Middle frontal gyrus (tissue), 1 donor: ENCODE measurements at regions not wholly inside any gene's neighbourhood (a gene's known extent, or its start where the extent isn't known, plus 50 kb on each side); places are given as distances from the start of the nearest gene placed in this dataset.

Experiments used
- DNase-seq: peaks from one replicate; pipeline ENCODE4 v3.0.0-alpha.2; 2015; ENCODE audit warnings: low spot score; ENCODE audit errors: extremely low spot score

- no peak for DNase-seq
Measured at GRCh38 chr21:41671859-41672542, 94.9 kb downstream of the RIPK4 start.

- DNase-seq, result no peak
Measured at GRCh38 chr21:41671212-41671762, 95.6 kb downstream of the RIPK4 start.

DNA sequence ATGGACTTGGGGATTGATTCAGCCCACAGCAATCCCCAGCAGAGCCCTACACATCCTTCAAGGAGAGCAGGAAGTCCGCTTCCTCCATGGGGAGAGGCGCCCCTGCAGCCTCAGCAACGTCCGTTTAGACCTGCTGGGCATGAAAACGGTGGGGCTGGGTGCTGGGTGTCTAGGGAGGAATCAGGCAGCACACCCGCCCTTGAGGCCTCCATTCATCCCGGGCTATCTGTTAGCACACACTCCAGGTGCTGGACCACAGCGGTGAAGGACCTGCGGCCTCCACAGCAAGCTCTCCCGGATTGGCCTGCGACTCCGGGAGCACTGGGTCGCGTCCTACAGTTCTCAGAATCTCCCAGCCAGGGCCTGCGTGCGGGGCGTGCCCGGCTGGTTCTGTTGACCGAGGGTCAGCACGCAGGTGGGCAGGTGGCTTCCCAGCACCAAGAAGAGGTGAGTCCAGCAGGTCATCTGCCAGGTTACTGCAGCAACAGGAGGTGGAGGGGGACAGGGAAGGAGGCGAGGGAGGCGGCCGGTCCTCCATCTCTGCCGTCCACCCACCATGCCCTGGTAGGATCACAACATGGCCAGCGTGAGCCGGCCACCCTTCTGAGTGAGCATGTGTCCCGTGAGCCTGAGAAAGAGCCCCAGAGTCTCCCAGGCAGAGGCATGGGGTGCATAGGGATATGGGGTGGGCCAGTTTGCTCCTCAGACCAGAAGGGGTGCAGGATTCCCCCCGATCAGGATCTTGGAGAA, 96.6 kb downstream of the RIPK4 start:
- no peak for DNase-seq

- no peak for DNase-seq
Measured at GRCh38 chr21:41669533-41669830, 97.4 kb downstream of the RIPK4 start.

DNA sequence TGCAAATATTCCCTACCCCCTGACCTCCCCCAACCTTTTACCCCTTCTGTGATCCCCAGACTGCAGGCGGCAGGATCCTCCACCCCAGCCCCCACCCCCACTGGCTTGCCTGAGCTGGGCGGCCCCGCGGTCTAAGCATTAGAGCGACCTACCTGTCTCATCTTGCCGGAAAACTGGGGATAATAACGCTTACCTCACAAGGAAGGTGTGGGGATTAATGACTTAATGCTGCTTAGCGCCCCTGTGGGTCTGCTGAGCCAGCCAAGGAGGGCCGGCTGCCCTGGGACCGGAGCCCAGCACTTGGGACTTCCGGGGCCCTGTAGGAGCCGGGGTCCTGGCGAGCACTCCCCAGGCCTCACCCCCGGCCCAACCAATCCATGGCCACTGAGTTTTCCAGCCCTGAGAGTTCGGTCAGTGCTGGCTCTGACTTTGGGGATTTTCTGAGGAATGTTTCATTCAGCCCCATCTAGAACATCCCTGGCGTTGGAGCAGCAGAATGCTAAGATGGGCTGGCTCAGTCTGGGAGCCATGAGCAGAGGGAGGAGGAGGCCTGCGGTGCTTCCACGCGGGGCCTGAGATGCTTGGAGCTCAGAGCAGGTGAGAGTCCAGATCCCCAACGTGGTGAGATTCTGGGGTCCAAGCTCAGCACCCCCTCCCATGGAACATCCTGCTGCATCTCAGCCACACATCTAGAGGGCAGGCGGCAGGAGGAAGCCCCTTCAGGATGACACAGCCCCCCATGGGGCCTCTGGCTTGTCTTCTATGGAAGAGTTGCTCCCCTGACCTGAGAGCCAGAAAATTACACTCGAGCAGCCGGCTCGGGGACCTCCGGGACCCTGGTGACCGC, 97.9 kb downstream of the RIPK4 start:
- DNase-seq, result no peak

DNA sequence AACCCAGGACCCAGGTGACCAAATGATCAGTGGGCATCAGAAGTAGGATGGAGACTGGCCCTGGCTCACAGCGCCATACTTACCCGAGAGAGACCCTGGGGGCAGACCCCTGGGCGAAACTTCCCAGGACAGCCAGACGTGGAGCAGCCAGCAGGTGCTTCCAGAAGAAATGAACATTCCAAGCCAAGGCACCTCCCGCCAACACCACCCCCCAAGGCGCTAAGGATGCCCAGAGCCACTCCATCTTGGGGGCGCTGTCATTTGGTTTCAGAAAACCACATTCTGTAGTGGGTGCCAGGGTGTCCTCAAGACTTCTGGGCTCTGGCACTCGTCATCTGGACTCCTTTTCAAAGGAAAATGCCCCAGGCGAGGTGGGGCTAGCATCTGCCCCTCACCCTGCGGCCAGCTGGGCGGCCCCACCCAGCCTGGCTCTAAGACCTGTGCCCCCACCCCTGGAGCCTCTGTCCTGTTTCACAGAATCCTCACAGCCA, 98.8 kb downstream of the RIPK4 start:
- DNase-seq, result no peak

GRCh38 chr21:41667136-41667535, 99.7 kb downstream of the RIPK4 start:
- no peak for DNase-seq

DNA sequence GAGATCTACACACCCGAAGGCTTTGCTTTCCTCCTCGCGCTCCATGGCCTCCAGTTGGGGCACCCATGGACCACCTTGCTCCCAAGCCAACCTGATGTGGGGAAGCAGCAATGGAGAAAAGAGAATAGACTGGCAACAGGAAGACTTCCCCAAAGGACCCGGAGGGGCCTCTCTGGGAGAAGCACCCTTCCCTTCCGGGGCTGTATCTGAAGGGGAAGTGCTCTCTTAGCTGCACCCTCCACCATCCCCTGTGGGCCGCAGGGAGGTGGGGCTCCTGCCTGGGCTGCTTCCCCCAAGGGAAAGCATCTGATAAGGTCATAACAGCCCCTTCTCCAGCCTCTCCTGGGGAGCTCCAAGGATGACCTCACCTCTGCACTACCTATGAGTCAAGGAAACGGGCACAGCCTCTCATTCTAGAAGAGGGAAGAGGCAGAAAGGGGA, 100.2 kb downstream of the RIPK4 start:
- DNase-seq, result no peak

DNA sequence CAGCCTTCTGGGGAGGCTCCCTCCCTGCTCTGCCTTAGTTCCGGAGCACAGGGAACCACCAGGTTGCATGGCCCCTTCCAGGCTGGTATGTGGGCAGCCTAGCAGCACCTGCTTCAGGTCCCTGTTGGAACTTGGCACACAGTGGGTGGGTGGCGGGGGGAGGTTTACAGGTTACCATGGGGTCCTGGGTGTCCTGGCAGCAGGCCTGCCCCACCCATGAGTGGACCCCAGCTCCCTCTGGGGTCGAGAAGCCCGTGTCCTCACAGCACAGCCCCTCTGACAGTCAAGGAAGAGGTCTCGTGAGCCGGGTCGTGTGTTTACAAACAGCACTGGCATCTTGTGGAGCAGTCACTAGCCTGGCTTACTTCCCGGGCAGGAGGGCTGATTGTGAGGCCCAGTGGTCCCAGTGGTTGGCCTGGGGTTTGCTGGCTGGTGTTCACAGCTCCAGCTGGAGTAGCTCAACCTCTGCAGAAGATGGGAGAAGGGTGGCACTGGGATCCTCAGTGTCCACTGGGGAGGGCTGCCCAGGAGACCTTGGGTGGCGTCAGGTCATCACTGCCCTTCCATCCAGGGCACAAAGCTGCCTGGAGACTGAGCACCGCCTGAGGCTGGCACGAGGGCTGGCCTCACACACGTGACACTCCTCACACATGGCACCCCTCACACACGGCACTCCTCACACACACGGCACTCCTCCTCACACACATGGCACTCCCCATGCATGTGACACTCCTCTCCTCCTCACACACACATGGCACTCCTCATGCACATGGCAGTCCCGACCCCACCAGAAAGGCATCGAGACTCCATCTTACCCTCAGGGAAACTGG, 100.9 kb downstream of the RIPK4 start:
- DNase-seq, result no peak

DNA sequence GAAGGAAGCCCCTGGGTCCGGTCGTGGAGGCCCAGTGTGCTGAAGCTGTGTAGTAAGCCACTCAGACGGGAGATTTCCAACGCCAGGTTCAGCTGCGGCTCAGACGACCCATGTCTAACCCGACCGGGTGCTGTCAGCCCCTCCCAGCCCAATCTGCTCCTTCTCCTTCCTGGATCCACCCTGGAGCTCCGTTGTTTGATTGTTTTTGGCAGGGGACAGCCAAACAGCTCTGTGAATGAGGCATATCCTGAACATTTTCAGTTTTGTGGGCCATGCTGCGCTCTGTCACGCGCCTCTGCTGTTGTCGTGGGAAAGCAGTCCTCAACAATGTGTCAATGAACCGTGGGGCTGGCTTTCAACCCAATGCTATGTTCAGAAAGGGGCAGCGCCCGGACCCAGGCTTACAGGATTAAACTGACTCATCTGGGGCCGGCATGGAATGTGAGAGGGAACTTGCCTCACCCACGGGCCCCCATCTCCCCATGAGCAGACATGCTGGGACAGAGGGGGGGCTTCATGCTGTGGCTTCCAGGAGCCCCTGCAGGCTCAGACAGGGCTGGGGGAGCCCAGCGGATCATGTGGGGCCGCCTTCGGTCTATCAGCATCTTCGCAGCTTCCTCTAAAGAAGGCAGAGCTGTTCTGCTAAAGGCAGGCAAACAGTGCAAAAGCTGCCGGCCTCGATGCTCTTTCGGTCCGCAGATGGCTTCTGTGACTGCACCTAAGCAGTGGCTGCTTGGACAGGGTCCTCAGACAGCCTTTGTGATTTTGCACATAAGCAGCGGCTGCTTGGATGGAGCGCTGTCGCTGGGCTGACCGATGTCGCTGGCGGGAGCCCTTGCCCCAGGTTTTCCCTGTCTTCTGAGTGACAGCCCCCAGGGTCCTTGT, 101.7 kb downstream of the RIPK4 start:
- no peak for DNase-seq

- DNase-seq, result no peak
Measured at GRCh38 chr21:41663805-41664788, 102.8 kb downstream of the RIPK4 start.

DNA sequence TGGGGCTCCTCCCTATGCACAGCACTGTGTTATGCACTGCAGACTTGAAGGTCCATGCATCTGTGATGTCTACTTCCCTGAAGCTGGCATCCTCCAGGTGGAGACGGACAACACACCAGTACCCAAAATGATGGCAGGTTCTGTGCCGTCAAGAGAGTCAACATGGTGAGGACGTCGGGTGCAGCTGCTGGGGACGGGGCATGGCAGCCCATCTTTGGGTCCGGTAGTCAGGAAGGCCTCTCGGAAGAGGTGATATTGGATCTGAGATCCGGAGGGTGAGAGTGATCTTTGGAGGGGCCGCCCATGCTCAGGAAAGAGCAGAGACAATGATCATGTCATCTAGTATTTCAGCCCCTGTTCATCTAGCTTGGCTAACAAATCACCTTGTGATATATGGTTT, 104.1 kb downstream of the RIPK4 start:
- DNase-seq, result no peak

DNA sequence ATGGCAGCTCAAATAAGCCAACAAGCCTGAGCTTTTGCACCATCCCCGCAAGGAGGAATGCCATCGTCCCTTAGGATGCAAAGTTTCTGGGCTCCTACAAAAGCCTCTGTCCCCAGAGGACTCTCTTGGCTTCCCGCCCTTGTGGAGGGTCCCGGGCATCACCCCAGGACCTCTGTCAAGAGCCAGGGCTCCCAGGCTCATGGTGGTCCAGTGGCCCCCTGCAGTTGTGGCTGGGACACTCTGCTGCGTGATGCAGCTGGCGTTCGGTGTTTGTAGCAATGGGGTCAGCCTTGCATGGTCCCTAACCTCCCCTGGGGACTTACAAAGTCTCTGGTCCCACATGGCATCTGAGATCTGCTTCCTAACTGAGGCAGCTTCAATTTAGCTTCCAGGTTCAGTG, 104.7 kb downstream of the RIPK4 start:
- no peak for DNase-seq

GRCh38 chr21:41660748-41661147, 106.1 kb downstream of the RIPK4 start:
- DNase-seq, result no peak

DNA sequence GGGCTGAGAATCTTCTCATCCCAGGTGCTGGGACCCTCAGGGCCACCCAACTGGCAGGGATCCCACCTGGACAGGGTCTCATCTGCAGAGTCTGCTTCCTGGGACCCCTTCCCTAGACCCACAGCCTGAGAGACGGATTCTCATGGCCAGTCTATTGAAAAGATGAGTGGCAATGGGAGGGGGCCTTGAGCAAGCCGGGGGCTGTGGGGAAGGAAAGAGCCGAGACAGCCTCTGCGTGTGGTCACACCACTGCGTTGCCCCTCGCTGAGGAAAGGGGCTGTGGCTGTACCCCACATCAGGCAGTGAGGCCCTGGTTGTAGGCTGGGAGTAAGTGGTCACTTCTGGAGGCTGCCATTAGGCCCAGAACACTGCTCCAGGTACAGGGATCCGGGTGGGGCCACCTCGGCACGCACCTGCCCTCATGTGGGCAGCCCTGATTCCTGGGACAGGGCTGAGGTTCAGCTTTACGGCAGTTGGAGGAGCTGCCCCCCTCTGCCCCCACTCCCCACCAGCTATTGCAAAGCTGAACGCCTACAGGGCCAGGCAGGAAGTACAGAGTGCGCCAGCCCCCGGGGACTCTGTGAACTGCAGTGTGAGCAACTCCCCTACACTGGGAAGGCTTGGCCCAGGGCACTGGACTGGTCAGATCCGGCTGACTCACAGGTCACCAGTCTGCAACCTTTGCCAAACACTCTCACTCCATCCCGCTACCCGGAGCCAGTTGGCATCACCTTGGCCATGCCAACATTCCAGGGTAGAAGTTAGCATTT, 106.9 kb downstream of the RIPK4 start:
- no peak for DNase-seq

DNA sequence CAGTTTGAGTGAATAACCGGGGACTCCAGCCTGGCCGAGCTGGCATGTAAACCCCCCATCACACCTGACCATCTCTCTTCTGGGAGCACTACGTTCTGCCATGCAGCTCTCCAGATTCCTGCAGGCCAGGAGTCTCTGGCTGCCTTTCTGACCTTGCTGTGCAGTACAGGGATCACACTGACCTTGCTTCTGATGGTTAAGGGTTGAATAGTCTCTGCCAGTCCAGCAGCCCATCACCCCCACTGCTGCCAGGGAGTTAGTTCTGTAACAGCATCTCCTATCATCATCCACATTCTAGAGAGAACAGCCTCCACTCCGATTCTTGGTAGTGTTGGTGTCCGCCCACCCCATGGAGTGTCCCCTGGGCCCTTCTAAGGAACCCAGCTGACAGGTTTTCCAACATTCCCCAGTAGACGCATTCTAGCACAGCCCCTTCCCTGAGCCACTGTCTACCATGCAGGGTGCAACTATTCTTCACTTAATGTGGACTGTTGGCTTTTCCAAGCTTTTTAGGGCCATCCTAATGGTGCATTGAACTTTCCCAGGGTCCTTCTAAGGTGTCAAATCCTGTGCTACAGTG, 109.8 kb downstream of the RIPK4 start:
- DNase-seq, result no peak

DNA sequence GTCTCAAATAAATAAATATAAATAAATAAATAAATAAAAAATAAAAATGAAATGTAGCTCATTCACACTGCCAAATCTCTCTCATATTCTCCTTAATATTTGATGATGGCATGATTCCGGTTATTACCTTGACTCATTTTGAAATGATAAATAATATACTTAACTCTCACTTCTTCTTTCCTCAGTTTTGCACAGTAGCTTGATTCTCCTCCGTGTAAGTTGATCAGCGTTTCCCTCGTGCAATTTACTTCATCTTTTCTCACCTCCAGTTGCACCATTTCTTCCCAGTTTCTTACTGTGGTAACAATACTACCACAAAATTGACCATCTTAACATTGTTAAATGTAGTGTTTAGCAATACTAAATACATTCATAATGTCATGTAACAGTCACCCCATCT, 111.6 kb downstream of the RIPK4 start:
- no peak for DNase-seq
